GM12874 (cell line): ENCODE measurements at regions not wholly inside any gene's neighbourhood (a gene's known extent, or its start where the extent isn't known, plus 50 kb on each side); places are given as distances from the start of the nearest gene placed in this dataset.

ENCODE experiments used
- TF ChIP-seq, protein P1 (sequence below): IDR thresholded peaks from 2 replicates; pipeline ENCODE4 v1.5.1; 2011; ENCODE audit warnings: low read depth, mild to moderate bottlenecking, control low read depth, low read length, moderate library complexity; ENCODE audit not compliant: insufficient read depth

GRCh38 chr5:93954421-93955069 is 213.1 kb upstream of the POU5F2 start:
- TF ChIP-seq, protein P1, sequence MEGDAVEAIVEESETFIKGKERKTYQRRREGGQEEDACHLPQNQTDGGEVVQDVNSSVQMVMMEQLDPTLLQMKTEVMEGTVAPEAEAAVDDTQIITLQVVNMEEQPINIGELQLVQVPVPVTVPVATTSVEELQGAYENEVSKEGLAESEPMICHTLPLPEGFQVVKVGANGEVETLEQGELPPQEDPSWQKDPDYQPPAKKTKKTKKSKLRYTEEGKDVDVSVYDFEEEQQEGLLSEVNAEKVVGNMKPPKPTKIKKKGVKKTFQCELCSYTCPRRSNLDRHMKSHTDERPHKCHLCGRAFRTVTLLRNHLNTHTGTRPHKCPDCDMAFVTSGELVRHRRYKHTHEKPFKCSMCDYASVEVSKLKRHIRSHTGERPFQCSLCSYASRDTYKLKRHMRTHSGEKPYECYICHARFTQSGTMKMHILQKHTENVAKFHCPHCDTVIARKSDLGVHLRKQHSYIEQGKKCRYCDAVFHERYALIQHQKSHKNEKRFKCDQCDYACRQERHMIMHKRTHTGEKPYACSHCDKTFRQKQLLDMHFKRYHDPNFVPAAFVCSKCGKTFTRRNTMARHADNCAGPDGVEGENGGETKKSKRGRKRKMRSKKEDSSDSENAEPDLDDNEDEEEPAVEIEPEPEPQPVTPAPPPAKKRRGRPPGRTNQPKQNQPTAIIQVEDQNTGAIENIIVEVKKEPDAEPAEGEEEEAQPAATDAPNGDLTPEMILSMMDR: no peak

- TF ChIP-seq, protein P1: no peak
Observed at GRCh38 chr5:93953442-93953841, 212.0 kb upstream of the POU5F2 start.

GRCh38 chr5:93941897-93942296 is 200.5 kb upstream of the POU5F2 start:
- TF ChIP-seq, protein P1: no peak

DNA sequence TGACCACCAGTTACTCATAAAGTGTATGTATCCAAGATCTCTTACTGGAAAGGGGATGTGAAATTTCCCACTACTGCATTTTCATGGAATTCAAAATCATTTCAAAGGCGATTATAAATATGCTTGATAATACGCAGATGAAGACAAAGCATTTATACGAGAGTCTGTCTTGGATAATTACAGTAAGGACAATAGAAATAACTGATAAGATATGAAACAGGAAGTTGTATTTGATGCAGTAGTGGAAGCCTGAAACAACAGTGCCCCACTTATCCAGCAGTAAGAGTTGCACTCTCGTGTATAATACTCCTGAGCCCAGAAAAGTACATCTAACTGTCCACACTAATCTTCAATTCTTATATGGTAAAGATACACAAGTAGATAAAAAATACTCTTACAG is 188.7 kb upstream of the POU5F2 start:
- TF ChIP-seq, protein P1: no peak

DNA sequence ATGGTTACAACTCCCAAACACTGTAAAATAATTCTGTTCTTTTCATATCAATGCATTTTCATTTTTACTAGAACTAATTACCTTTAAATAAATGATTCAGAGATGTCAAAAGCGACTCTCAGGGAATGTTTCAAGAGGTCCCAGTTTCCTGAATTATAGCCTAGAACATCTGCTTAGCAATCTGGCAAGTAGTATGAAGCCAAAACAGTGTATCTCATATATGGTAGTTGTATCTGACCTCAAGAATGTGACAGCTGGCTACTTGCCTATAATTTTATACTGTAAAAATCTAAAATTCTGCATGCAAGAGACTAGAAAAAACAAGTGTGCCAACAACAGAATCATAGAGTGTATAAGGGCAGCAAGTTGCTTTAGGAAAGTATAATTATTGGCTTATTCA is 187.7 kb upstream of the POU5F2 start:
- TF ChIP-seq, protein P1: no peak

DNA sequence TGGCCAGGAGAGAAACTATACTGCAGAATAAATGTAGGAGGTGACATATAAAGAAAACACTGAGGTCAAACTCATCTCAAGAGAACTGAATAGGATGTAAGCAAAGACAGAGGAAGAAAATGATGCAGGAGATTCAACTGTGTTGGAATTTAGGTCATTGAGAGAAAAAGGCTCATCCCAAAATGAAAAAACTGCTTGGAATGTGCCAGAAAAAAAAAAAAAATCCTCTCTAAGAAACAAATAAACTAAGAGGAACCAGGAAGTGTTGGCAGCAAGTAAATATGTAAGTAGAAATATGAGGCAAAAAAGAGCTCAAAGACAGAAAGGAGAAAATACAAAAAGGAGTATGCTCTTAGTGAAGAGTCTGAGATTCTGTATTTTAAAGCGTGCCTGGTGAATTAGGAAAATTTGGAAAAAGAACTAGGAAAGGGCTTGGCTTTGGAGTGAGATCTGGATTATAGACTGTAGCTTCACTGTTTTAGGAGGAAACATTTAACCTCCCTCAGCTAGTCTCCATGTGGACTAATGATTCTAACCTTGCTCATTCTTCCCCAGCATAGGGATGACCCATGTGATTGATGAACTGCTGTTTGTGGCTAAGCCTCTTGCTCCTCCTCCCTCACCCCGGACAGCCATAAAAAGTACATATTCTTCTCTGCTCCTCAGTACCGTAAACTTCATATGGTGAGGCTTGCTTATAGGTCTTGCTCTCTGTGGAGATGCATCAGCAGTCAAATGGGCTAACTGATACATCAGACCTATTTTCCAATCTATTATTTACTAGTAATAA is 185.6 kb upstream of the POU5F2 start:
- TF ChIP-seq, protein P1: no peak

DNA sequence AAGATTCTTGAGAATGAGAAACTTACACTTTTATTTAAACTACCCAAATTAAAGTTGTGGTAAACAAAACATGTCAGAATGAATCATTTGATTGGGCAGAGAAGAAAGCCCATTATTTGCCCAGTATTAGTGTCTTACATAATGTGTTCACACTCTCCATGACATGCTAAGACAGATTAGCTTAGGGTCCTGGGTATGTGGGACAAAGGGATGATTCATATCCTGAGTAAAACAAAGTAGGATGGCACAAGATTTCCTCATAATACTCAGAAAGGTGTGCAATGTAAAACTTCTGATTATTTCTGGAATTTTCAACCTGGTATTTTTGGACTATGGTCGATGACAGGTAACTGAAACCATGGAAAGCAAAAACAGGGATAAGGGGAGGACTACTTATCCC is 183.9 kb upstream of the POU5F2 start:
- TF ChIP-seq, protein P1: no peak
